VCaP (cell line): ENCODE measurements at regions not wholly inside any gene's neighbourhood (a gene's known extent, or its start where the extent isn't known, plus 50 kb on each side); places are given as distances from the start of the nearest gene placed in this dataset.

Experiments used
- H3K27ac ChIP-seq: fragments of 450-650 bp; 2 replicates; pipeline ENCODE4 v1.5.1; 2017
- CTCF ChIP-seq: fragments of 450-650 bp; conservative IDR thresholded peaks from 2 replicates; pipeline ENCODE4 v1.5.1; 2017; ENCODE audit warnings: mild to moderate bottlenecking, moderate library complexity

DNA sequence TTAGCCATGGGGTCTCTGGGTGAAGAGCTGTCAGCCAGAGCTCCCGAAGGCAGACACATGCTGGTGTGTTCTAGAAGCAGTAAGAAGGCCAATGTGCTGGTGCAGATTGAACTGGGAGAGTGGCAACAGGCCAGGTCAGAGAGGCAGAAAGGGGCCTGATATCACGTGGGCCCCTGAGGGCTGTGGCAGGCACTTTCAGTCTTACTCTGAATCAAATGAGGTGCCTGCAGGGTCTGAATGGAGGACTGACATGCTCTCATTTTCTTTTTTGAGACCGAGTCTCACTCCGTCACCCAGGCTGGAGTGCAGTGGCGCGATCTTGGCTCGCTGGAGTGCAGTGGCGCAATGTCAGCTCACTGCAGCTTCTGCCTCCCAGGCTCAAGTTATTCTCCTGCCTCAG lies 293.8 kb downstream of the ABCC12 start:
- TF ChIP-seq CTCF, result no peak
- no peak overlapping the region for H3K27ac ChIP-seq

DNA sequence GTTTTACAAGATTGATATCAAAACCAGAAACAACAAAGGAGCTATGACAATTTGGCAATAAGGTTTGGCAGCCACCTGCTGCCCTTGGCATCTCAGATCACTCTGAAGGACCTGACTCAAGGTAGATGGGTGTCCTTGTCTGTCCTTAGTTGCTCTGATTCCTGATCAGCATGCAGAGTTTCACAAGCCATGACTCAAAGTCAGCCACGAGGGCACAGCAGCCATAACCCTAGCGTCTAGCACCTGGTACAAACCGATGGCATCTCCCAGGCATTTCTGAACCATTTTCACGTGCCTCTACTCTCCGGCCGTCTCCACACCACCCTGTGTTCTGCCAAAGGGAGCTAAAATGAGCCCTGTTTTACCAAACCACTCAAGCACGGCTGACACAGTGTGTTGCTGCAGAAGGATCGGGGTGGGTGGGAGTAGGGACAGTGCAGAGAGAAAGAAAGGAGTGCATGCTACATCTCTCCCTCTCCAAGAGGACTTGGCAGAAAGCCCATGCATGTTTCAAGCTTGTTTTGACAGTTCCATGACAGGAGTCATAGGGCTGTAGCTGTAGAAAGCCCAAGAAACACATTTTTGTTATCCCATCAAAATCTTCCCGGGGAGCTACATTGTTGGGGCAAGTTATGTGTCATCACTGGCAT lies 297.3 kb downstream of the ABCC12 start:
- H3K27ac ChIP-seq, result no peak overlapping the region
- TF ChIP-seq CTCF, result no peak

- no peak overlapping the region for H3K27ac ChIP-seq
- TF ChIP-seq CTCF, result no peak
Observed at GRCh38 chr16:47855431-47855830, 300.4 kb downstream of the ABCC12 start.

GRCh38 chr16:47854737-47855136 lies 301.1 kb downstream of the ABCC12 start:
- TF ChIP-seq CTCF, result no peak
- H3K27ac ChIP-seq, result no peak overlapping the region

- TF ChIP-seq CTCF, result no peak
- no peak overlapping the region for H3K27ac ChIP-seq
Observed at GRCh38 chr16:47852991-47853390, 302.8 kb downstream of the ABCC12 start.

GRCh38 chr16:47851146-47851545 lies 304.6 kb downstream of the ABCC12 start:
- no peak overlapping the region for H3K27ac ChIP-seq
- TF ChIP-seq CTCF, result no peak

GRCh38 chr16:47849736-47850135 lies 306.1 kb downstream of the ABCC12 start:
- H3K27ac ChIP-seq, result no peak overlapping the region
- TF ChIP-seq CTCF, result no peak
